HG02840 (cell line): ENCODE measurements at regions not wholly inside any gene's neighbourhood (a gene's known extent, or its start where the extent isn't known, plus 50 kb on each side); places are given as distances from the start of the nearest gene placed in this dataset.

Source experiments
- ATAC-seq: cut with Tn5 transposase; IDR thresholded peaks from one replicate; pipeline ENCODE4 v1.9.1; 2021; ENCODE audit warnings: mild to moderate bottlenecking, moderate library complexity, moderate number of reproducible peaks; ENCODE audit not compliant: unreplicated experiment, low FRiP score

- ATAC-seq = no peak
Measured at GRCh38 chr2:8395718-8396117, 286.1 kb upstream of the ID2 start.

- no peak for ATAC-seq
Measured at GRCh38 chr2:8398040-8398668, 283.7 kb upstream of the ID2 start.

- ATAC-seq = no peak
Measured at GRCh38 chr2:8399731-8400130, 282.1 kb upstream of the ID2 start.

- ATAC-seq = no peak
Measured at GRCh38 chr2:8400196-8400595, 281.7 kb upstream of the ID2 start.

GRCh38 chr2:8402222-8402621 is 279.6 kb upstream of the ID2 start:
- ATAC-seq = no peak

- ATAC-seq = no peak
Measured at GRCh38 chr2:8403876-8404275, 278.0 kb upstream of the ID2 start.

GRCh38 chr2:8405334-8405733 is 276.5 kb upstream of the ID2 start:
- no peak for ATAC-seq

- no peak for ATAC-seq
Measured at GRCh38 chr2:8406271-8406670, 275.6 kb upstream of the ID2 start.

GRCh38 chr2:8407332-8407731 is 274.5 kb upstream of the ID2 start:
- ATAC-seq = no peak

GRCh38 chr2:8408560-8409460 is 273.0 kb upstream of the ID2 start:
- peak; percentile 92 for ATAC-seq

- no peak for ATAC-seq
Measured at GRCh38 chr2:8409461-8410260, 272.2 kb upstream of the ID2 start.

GRCh38 chr2:8412082-8412481 is 269.8 kb upstream of the ID2 start:
- ATAC-seq = no peak

- ATAC-seq = no peak
Measured at GRCh38 chr2:8412586-8412985, 269.3 kb upstream of the ID2 start.

- ATAC-seq = no peak
Measured at GRCh38 chr2:8413589-8414135, 268.2 kb upstream of the ID2 start.

- no peak for ATAC-seq
Measured at GRCh38 chr2:8414946-8415879, 266.6 kb upstream of the ID2 start.

- no peak for ATAC-seq
Measured at GRCh38 chr2:8416001-8416571, 265.8 kb upstream of the ID2 start.

- ATAC-seq = no peak
Measured at GRCh38 chr2:8416849-8417832, 264.7 kb upstream of the ID2 start.

GRCh38 chr2:8418721-8419120 is 263.1 kb upstream of the ID2 start:
- ATAC-seq = no peak
